GM12878 (cell line): ENCODE measurements at regions not wholly inside any gene's neighbourhood (a gene's known extent, or its start where the extent isn't known, plus 50 kb on each side); places are given as distances from the start of the nearest gene placed in this dataset.

Experiments used
- ATAC-seq: fragments of 200-7000 bp; cut with Tn5 transposase; 3 replicates; pipeline ENCODE4 v1.9.1; 2020; ENCODE audit warnings: mild to moderate bottlenecking, moderate library complexity
- BruUV-seq: library from RNA; stranded (reverse); fragments of 400-500 nt; replicated peaks from 2 replicates; lab custom pipeline; 2021; lab: Mats Ljungman, UMichigan
- CTCF ChIA-PET: fragments of 300-600 bp; sonication (Branson Sonifier 250); formaldehyde crosslinking; extraction: SDS; loops from one replicate; lab custom pipeline; 2021; ENCODE audit warnings: inconsistent platforms; lab: Yijun Ruan, JAX
- POLR2A ChIA-PET: fragments of 350-600 bp; formaldehyde crosslinking; extraction: SDS; loops from one replicate; lab custom pipeline; 2021; ENCODE audit warnings: inconsistent platforms; lab: Charles Lee
- RAD21 ChIA-PET: fragments of 300-600 bp; sonication (Branson Sonifier 250); formaldehyde crosslinking; loops from one replicate; lab custom pipeline; 2023; ENCODE audit warnings: antibody characterized with exemption; ENCODE audit not compliant: unreplicated experiment; lab: Charles Lee
- SMC1A ChIA-PET: fragments of 300-600 bp; sonication (Branson Sonifier 250); formaldehyde crosslinking; loops from one replicate; lab custom pipeline; 2023; ENCODE audit not compliant: unreplicated experiment, uncharacterized antibody; lab: Charles Lee
- DNase-seq: peaks from one replicate; pipeline ENCODE4 v3.0.0-alpha.2; 2011; ENCODE audit warnings: low read depth, low spot score
- FAIRE-seq: peaks from 3 replicates; lab custom pipeline; 2011; peaks lifted over from hg19 to GRCh38; lab: Jason Lieb, UNC
- H2AFZ ChIP-seq: 2 replicates; pipeline ENCODE4 v1.6.0; 2011; ENCODE audit warnings: low read depth, low read length, control low read depth; ENCODE audit not compliant: control insufficient read depth
- H3K27ac ChIP-seq: 2 replicates; pipeline ENCODE4 v1.5.1; 2011; ENCODE audit warnings: control low read depth; ENCODE audit not compliant: control insufficient read depth, insufficient read depth
- H3K27me3 ChIP-seq, 2 experiments: replicated peaks in 1 of 2; 2 replicates each; pipeline versions ENCODE4 v1.6.0 to v1.6.1; 2011; ENCODE audit warnings: low read length in 1 of 2; ENCODE audit not compliant: control insufficient read depth in 2 of 2, insufficient read depth in 2 of 2
- H3K36me3 ChIP-seq, 2 experiments: 2 replicates each; pipeline ENCODE4 v1.5.1; 2011; ENCODE audit warnings: low read length in 1 of 2; ENCODE audit not compliant: control insufficient read depth in 2 of 2, insufficient read depth in 2 of 2
- H3K4me1 ChIP-seq: 2 replicates; pipeline ENCODE4 v1.6.1; 2011; ENCODE audit warnings: mild to moderate bottlenecking, low read length, moderate library complexity, mixed read lengths; ENCODE audit not compliant: control insufficient read depth, insufficient read depth
- H3K4me2 ChIP-seq: 2 replicates; pipeline ENCODE4 v1.6.0; 2011; ENCODE audit warnings: control low read depth; ENCODE audit not compliant: control insufficient read depth, insufficient read depth
- H3K4me3 ChIP-seq: fragments of 200-600 bp; sonication (generic); 2 replicates; pipeline ENCODE4 v1.5.1; 2016
- H3K79me2 ChIP-seq: 2 replicates; pipeline ENCODE4 v1.6.0; 2011; ENCODE audit warnings: low read length; ENCODE audit not compliant: control insufficient read depth, insufficient read depth
- H3K9ac ChIP-seq: 2 replicates; pipeline ENCODE4 v1.8.0; 2011; ENCODE audit warnings: low read length, control low read depth, mixed read lengths; ENCODE audit not compliant: control insufficient read depth, insufficient read depth
- H3K9me3 ChIP-seq: replicated peaks from 3 replicates; pipeline ENCODE4 v1.5.1; 2011; ENCODE audit warnings: mild to moderate bottlenecking, low read length; ENCODE audit not compliant: control insufficient read depth, insufficient read depth
- H4K20me1 ChIP-seq: 2 replicates; pipeline ENCODE4 v1.6.0; 2011; ENCODE audit not compliant: control insufficient read depth, insufficient read depth
- ATF2 ChIP-seq: IDR thresholded peaks from 2 replicates; pipeline ENCODE4 v1.6.1; 2012; ENCODE audit warnings: low read length, inconsistent platforms
- CBX3 ChIP-seq: fragments of 200-600 bp; sonication (generic); IDR thresholded peaks from 2 replicates; pipeline ENCODE4 v1.6.1; 2016; ENCODE audit warnings: low read depth, borderline replicate concordance
- CUX1 ChIP-seq: IDR thresholded peaks from 2 replicates; pipeline ENCODE4 v1.6.1; 2012; ENCODE audit warnings: improper control_type of control experiment, low read depth, low read length; ENCODE audit not compliant: insufficient replicate concordance
- ETV6 ChIP-seq, 2 experiments: fragments of 450-650 bp in 1 of 2; IDR thresholded peaks in 1 of 2; conservative IDR thresholded peaks in 1 of 2; 2 replicates each; pipeline ENCODE4 v1.6.1; 2014; ENCODE audit warnings: antibody characterized with exemption in 1 of 2, borderline replicate concordance in 1 of 2, low read depth in 1 of 2, mild to moderate bottlenecking in 1 of 2, moderate library complexity in 1 of 2
- MEF2A ChIP-seq: IDR thresholded peaks from 2 replicates; pipeline ENCODE4 v1.6.1; 2011; ENCODE audit warnings: low read depth, mild to moderate bottlenecking, low read length, moderate library complexity; ENCODE audit not compliant: insufficient read depth
- MEF2B ChIP-seq: fragments of 450-650 bp; IDR thresholded peaks from 2 replicates; pipeline ENCODE4 v1.6.1; 2018; ENCODE audit warnings: mild to moderate bottlenecking, moderate library complexity; ENCODE audit not compliant: partially characterized antibody, poor library complexity, severe bottlenecking
- MTA3 ChIP-seq: IDR thresholded peaks from 2 replicates; pipeline ENCODE4 v1.6.1; 2012; ENCODE audit warnings: low read length, inconsistent platforms, borderline replicate concordance
- NFYA ChIP-seq: IDR thresholded peaks from 2 replicates; pipeline ENCODE4 v1.6.1; 2011; ENCODE audit warnings: low read depth, mild to moderate bottlenecking, low read length, improper control_type of control experiment, borderline replicate concordance
- PML ChIP-seq: IDR thresholded peaks from 2 replicates; pipeline ENCODE4 v1.6.1; 2012; ENCODE audit warnings: low read length, inconsistent platforms
- POLR2A ChIP-seq: IDR thresholded peaks from 2 replicates; pipeline ENCODE4 v1.6.1; 2011; ENCODE audit warnings: low read depth, mild to moderate bottlenecking, low read length
- SMAD5 ChIP-seq: IDR thresholded peaks from 2 replicates; pipeline ENCODE4 v1.6.1; 2016; ENCODE audit warnings: antibody characterized with exemption, low read depth
- SPI1 ChIP-seq: IDR thresholded peaks from 2 replicates; pipeline ENCODE4 v1.6.1; 2011; ENCODE audit warnings: low read depth, mild to moderate bottlenecking, low read length, moderate library complexity, borderline replicate concordance; ENCODE audit not compliant: insufficient read depth
- WRNIP1 ChIP-seq: IDR thresholded peaks from 2 replicates; pipeline ENCODE4 v1.6.1; 2011; ENCODE audit warnings: low read depth, low read length, improper control_type of control experiment, borderline replicate concordance
- ZNF384 ChIP-seq: IDR thresholded peaks from 2 replicates; pipeline ENCODE4 v1.6.1; 2012; ENCODE audit warnings: low read depth, mild to moderate bottlenecking, low read length, improper control_type of control experiment, borderline replicate concordance
- WGBS: methylation state at CpG from one replicate; pipeline ENCODE4 v1.1.6; 2016; ENCODE audit warnings: low lambda C conversion rate; ENCODE audit not compliant: insufficient replicate concordance, insufficient coverage; ENCODE audit errors: missing lambda C conversion rate; 5-methylcytosine and 5-hydroxymethylcytosine counted together
- in situ Hi-C: fragments of 300-500 bp; cut with MboI; formaldehyde crosslinking; loops from 9 replicates; pipeline ENCODE4 v1.14.3; 2018; ENCODE audit warnings: mixed read lengths
- intact Hi-C: fragments of 100-400 bp; cut with micrococcal nuclease; formaldehyde crosslinking; loops from one replicate; pipeline ENCODE4 v1.14.2; 2022; ENCODE audit not compliant: unreplicated experiment

GRCh38 chr13:34678154-34678553 lies 263.9 kb upstream of the NBEA start:
- no peaks in the 10 kb centered on the region for H3K79me2 ChIP-seq
- 0% methylated on average over 2 of the region's 2 CpGs for WGBS
- BruUV-seq: no TSS peak
- H3K4me2 ChIP-seq: no peak overlapping the region
- DNase-seq (no peak), ATAC-seq (no peak), FAIRE-seq (no peak)
- intact Hi-C loops: no loop called here
- H3K36me3 ChIP-seq: no peaks in the 10 kb centered on the region
- H3K27ac ChIP-seq: no peak overlapping the region
- ChIA-PET POLR2A (no interaction called here), SMC1A (no interaction called here), CTCF (no interaction called here), RAD21 (no interaction called here)
- H3K9me3 ChIP-seq: no peaks in the 10 kb centered on the region
- no peaks in the 10 kb centered on the region for H4K20me1 ChIP-seq
- no peak overlapping the region for H3K4me3 ChIP-seq
- H2AFZ ChIP-seq: no peak overlapping the region
- no peaks in the 10 kb centered on the region for H3K4me1 ChIP-seq
- H3K9ac ChIP-seq: no peak overlapping the region
- in situ Hi-C loops: no loop called here
- no peaks in the 10 kb centered on the region for H3K27me3 ChIP-seq
- TF ChIP-seq WRNIP1 (no peak), CBX3 (no peak), MTA3 (no peak), MEF2B (no peak), SPI1 (no peak), PML (no peak), NFYA (no peak), POLR2A (no peak), ETV6 (conservative IDR thresholded peaks at IDR 0.05 in 1 of 2, IDR thresholded peaks at IDR 0.05 in 1 of 2; ENCODE audit: borderline replicate concordance in 1 of 2, low read depth in 1 of 2) (no peak), ATF2 (no peak), ZNF384 (no peak), MEF2A (no peak), CUX1 (no peak), SMAD5 (no peak)
- TF ChIP-seq, all 136 proteins: peak for 0
